HG02763 (cell line): ENCODE measurements at regions not wholly inside any gene's neighbourhood (a gene's known extent, or its start where the extent isn't known, plus 50 kb on each side); places are given as distances from the start of the nearest gene placed in this dataset.
"Not testable (repeated sequence)": the region's sequence is repeated elsewhere in the genome, so short reads cannot be mapped to it uniquely, and the experiment has no call there.

Experiments
- ATAC-seq: cut with Tn5 transposase; IDR thresholded peaks from one replicate; pipeline ENCODE4 v1.9.1; 2021; ENCODE audit warnings: mild to moderate bottlenecking, moderate library complexity; ENCODE audit not compliant: unreplicated experiment

GRCh38 chr7:98771519-98771918 lies 98.3 kb downstream of the TMEM130 start:
- ATAC-seq, result no peak

- ATAC-seq, result no peak
Observed at GRCh38 chr7:98771941-98772603, 97.7 kb downstream of the TMEM130 start.

- no peak for ATAC-seq
Observed at GRCh38 chr7:98774884-98775283, 94.9 kb downstream of the TMEM130 start.

GRCh38 chr7:98777051-98777450 lies 92.8 kb downstream of the TMEM130 start:
- no peak for ATAC-seq

GRCh38 chr7:98778421-98778820 lies 91.4 kb downstream of the TMEM130 start:
- no peak for ATAC-seq

- no peak for ATAC-seq
Observed at GRCh38 chr7:98779800-98780587, 89.8 kb downstream of the TMEM130 start.

- no peak for ATAC-seq
Observed at GRCh38 chr7:98784216-98784785, 85.5 kb downstream of the TMEM130 start.

GRCh38 chr7:98785929-98786571 lies 83.8 kb downstream of the TMEM130 start:
- no peak for ATAC-seq

- ATAC-seq, result no peak
Observed at GRCh38 chr7:98788966-98789365, 80.8 kb downstream of the TMEM130 start.

- ATAC-seq, result not testable (repeated sequence)
Observed at GRCh38 chr7:98794453-98794852, 75.4 kb downstream of the TMEM130 start.

- peak; percentile 75 for ATAC-seq
Observed at GRCh38 chr7:98795741-98796493, 73.9 kb downstream of the TMEM130 start.
